ENCODE measurements at regions not wholly inside any gene's neighbourhood (a gene's known extent, or its start where the extent isn't known, plus 50 kb on each side); places are given as distances from the start of the nearest gene placed in this dataset.

- no peak for TF ChIP-seq FOXM1 (IDR thresholded peaks at IDR 0.05; ENCODE audit: low read depth)
These were observed 55.8 kb upstream of the MGAT5 start (continued) for GRCh38 chr2:134198006-134198634.

DNA sequence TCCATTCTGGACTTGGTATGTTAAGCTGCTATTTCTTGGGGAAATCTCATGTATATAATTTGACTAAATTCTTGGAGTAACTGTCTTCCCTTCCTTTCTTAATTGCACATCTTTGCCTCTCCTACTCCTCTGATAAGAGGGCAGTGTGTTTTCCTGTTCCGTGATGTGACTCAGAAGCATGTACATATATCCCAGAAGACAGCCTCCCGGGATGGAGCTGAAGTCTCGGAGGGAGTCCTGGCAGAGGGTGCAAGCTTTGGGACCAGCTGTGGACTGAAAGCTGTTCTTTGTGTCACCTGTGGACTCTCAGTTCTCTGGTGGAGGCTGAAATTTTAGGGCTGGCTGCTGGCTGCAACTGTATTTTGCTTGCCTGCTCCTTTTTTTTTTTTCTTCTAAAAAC is 54.7 kb upstream of the MGAT5 start:
- Histone ChIP-seq H3K79me2 (ENCODE audit: insufficient read depth) (no peaks in the 10 kb centered on the region), H3K36me3 (replicated peaks in 1 of 2; ENCODE audit: control insufficient read depth in 1 of 2, insufficient read depth in 2 of 2, low read length in 1 of 2) (no peaks in the 10 kb centered on the region), H3K4me1 (ENCODE audit: control insufficient read depth in 1 of 2, insufficient read depth in 2 of 2, low read depth in 1 of 2, low read length in 1 of 2) (peaks cover 0 to 23% of the 10 kb centered on the region in 2 experiments; a peak in 1 of 4 replicates), H3K27ac (ENCODE audit: low read depth in 2 of 2, low read length in 1 of 2) (no peak overlapping the region), H3F3A (replicated peaks; ENCODE audit: insufficient read depth) (no peaks in the 10 kb centered on the region), H3K27me3 (ENCODE audit: insufficient read depth) (no peaks in the 10 kb centered on the region), H3K9me2 (no peaks in the 10 kb centered on the region), H3K9me3 (no peaks in the 10 kb centered on the region), H4K20me1 (ENCODE audit: insufficient read depth) (no peaks in the 10 kb centered on the region), H3K9ac (no peak overlapping the region), H3K4me3 (ENCODE audit: low read depth in 2 of 2, low read length in 1 of 2) (no peak overlapping the region), H3K4me2 (no peak overlapping the region), H2AFZ (ENCODE audit: low read depth) (no peak overlapping the region)
- TF ChIP-seq NRF1 (IDR thresholded peaks at IDR 0.05; ENCODE audit: low read depth, low read length) (no peak), MEF2A (IDR thresholded peaks at IDR 0.05; ENCODE audit: borderline replicate concordance, low read depth) (no peak)
- WGBS (ENCODE audit: low lambda C conversion rate): 89% methylated on average over 3 of the region's 3 CpGs
- POLR2A ChIA-PET: no interaction called here
- no peak for DNase-seq
- CTCF ChIA-PET: interaction anchor here (1.4 to 3.2 kb wide), 2 partner anchors 15 to 81 kb away, joined by 4 to 9 read pairs; no protein-coding TSS in a partner anchor

DNA sequence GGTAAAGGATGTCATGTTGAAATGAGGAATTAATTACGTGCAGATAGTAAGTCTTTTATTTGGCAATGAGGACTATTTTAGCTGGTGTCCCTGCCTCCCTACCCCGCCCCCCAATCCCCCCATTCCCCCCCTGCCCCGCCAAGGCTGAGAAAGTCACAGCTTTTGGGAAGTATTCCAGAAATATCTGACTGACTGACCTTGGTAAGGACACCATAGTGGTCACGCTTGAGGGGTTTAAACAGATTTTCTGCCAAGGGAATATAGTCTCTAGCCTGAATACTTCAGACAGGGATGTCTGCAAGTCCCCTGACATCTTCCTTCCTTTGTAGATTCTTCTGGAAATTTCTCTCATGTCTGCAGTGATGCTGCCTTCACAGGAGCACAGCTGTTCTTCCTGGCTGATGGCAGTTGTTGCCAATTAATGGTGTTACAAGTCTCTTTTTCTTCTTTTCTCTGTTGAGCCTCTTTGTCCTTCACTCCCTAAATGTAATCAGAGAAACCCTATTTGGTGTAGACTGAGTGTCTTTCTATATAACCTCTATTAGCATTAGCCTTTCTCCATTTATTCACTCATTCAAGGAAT is 53.7 kb upstream of the MGAT5 start:
- POLR2A ChIA-PET: no interaction called here
- CTCF ChIA-PET: interaction anchor here (0.8 to 3.2 kb wide), 4 partner anchors 16 to 212 kb away, joined by 3 to 9 read pairs (median 4); no protein-coding TSS in a partner anchor
- Histone ChIP-seq H3K36me3 (replicated peaks in 1 of 2; ENCODE audit: control insufficient read depth in 1 of 2, insufficient read depth in 2 of 2, low read length in 1 of 2) (no peaks in the 10 kb centered on the region), H3K4me2 (no peak overlapping the region), H3K9me2 (no peaks in the 10 kb centered on the region), H3K4me3 (ENCODE audit: low read depth in 2 of 2, low read length in 1 of 2) (no peak overlapping the region), H3K9ac (no peak overlapping the region), H3F3A (replicated peaks; ENCODE audit: insufficient read depth) (no peaks in the 10 kb centered on the region), H3K9me3 (no peaks in the 10 kb centered on the region), H3K4me1 (ENCODE audit: control insufficient read depth in 1 of 2, insufficient read depth in 2 of 2, low read depth in 1 of 2, low read length in 1 of 2) (peaks cover 0 to 26% of the 10 kb centered on the region in 2 experiments; a peak in 1 of 4 replicates), H2AFZ (ENCODE audit: low read depth) (no peak overlapping the region), H3K27me3 (ENCODE audit: insufficient read depth) (no peaks in the 10 kb centered on the region), H3K27ac (ENCODE audit: low read depth in 2 of 2, low read length in 1 of 2) (no peak overlapping the region; a peak in 1 of 4 replicates), H4K20me1 (ENCODE audit: insufficient read depth) (no peaks in the 10 kb centered on the region), H3K79me2 (ENCODE audit: insufficient read depth) (no peaks in the 10 kb centered on the region)
- WGBS (ENCODE audit: low lambda C conversion rate): 78% methylated on average over 4 of the region's 4 CpGs
- TF ChIP-seq EP300 (IDR thresholded peaks at IDR 0.05; ENCODE audit: borderline replicate concordance in 1 of 2, low read depth in 1 of 2, low read length in 1 of 2): no peak
- no peak for TF ChIP-seq GABPA (IDR thresholded peaks at IDR 0.05; ENCODE audit: low read depth)
- no peak for TF ChIP-seq GATA2 (CRISPR knock-in tag; IDR thresholded peaks at IDR 0.05)
- TF ChIP-seq FOXM1 (IDR thresholded peaks at IDR 0.05; ENCODE audit: low read depth): no peak
- no peak for TF ChIP-seq TAF1 (IDR thresholded peaks at IDR 0.05; ENCODE audit: borderline replicate concordance, low read depth, low read length)
- TF ChIP-seq TCF12 (IDR thresholded peaks at IDR 0.05): no peak
- no peak for TF ChIP-seq NFIC (IDR thresholded peaks at IDR 0.05; ENCODE audit: borderline replicate concordance)
- TF ChIP-seq, protein P1, sequence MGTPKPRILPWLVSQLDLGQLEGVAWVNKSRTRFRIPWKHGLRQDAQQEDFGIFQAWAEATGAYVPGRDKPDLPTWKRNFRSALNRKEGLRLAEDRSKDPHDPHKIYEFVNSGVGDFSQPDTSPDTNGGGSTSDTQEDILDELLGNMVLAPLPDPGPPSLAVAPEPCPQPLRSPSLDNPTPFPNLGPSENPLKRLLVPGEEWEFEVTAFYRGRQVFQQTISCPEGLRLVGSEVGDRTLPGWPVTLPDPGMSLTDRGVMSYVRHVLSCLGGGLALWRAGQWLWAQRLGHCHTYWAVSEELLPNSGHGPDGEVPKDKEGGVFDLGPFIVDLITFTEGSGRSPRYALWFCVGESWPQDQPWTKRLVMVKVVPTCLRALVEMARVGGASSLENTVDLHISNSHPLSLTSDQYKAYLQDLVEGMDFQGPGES (IDR thresholded peaks at IDR 0.05; ENCODE audit: low read depth, low read length): no peak
- TF ChIP-seq ELF1 (IDR thresholded peaks at IDR 0.05): no peak
- no peak for TF ChIP-seq POLR2AphosphoS5 (IDR thresholded peaks at IDR 0.05; ENCODE audit: low read depth, low read length)
- TF ChIP-seq FOSL2 (IDR thresholded peaks at IDR 0.05; ENCODE audit: borderline replicate concordance, low read depth): no peak
- TF ChIP-seq, protein P2, sequence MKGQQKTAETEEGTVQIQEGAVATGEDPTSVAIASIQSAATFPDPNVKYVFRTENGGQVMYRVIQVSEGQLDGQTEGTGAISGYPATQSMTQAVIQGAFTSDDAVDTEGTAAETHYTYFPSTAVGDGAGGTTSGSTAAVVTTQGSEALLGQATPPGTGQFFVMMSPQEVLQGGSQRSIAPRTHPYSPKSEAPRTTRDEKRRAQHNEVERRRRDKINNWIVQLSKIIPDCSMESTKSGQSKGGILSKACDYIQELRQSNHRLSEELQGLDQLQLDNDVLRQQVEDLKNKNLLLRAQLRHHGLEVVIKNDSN (IDR thresholded peaks at IDR 0.05; ENCODE audit: borderline replicate concordance, low read depth): no peak
- no peak for TF ChIP-seq RFX5 (IDR thresholded peaks at IDR 0.05; ENCODE audit: low read length)
- TF ChIP-seq, protein P3, sequence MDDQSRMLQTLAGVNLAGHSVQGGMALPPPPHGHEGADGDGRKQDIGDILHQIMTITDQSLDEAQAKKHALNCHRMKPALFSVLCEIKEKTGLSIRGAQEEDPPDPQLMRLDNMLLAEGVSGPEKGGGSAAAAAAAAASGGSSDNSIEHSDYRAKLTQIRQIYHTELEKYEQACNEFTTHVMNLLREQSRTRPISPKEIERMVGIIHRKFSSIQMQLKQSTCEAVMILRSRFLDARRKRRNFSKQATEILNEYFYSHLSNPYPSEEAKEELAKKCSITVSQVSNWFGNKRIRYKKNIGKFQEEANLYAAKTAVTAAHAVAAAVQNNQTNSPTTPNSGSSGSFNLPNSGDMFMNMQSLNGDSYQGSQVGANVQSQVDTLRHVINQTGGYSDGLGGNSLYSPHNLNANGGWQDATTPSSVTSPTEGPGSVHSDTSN (IDR thresholded peaks at IDR 0.05): no peak
- no peak for TF ChIP-seq JUND (IDR thresholded peaks at IDR 0.05)
- TF ChIP-seq SIN3A (IDR thresholded peaks at IDR 0.05; ENCODE audit: borderline replicate concordance, low read depth, low read length): no peak
- TF ChIP-seq, protein P4, sequence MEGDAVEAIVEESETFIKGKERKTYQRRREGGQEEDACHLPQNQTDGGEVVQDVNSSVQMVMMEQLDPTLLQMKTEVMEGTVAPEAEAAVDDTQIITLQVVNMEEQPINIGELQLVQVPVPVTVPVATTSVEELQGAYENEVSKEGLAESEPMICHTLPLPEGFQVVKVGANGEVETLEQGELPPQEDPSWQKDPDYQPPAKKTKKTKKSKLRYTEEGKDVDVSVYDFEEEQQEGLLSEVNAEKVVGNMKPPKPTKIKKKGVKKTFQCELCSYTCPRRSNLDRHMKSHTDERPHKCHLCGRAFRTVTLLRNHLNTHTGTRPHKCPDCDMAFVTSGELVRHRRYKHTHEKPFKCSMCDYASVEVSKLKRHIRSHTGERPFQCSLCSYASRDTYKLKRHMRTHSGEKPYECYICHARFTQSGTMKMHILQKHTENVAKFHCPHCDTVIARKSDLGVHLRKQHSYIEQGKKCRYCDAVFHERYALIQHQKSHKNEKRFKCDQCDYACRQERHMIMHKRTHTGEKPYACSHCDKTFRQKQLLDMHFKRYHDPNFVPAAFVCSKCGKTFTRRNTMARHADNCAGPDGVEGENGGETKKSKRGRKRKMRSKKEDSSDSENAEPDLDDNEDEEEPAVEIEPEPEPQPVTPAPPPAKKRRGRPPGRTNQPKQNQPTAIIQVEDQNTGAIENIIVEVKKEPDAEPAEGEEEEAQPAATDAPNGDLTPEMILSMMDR (IDR thresholded peaks at IDR 0.05): no peak
- no peak for TF ChIP-seq CHD2 (IDR thresholded peaks at IDR 0.05; ENCODE audit: low read length, partially characterized antibody)
- DNase-seq: no peak
